Right atrium auricular region (tissue), 2 donors: ENCODE measurements at regions not wholly inside any gene's neighbourhood (a gene's known extent, or its start where the extent isn't known, plus 50 kb on each side); places are given as distances from the start of the nearest gene placed in this dataset.

Experiments
- DNase-seq: peaks from one replicate; pipeline ENCODE4 v3.0.0-alpha.2; 2019; ENCODE audit warnings: low spot score
- H3K27ac ChIP-seq, 2 donors: fragments of 200-600 bp; sonication (generic); 1 replicate in 1 of 2; 2 replicates in 1 of 2; pipeline ENCODE4 v1.5.1; 2016 to 2019
- H3K27me3 ChIP-seq, 2 donors: fragments of 200-600 bp; sonication (generic); one replicate each; pipeline versions ENCODE4 v1.5.1 to v1.6.0; 2017 to 2019
- H3K36me3 ChIP-seq: fragments of 200-600 bp; sonication (generic); one replicate; pipeline ENCODE4 v1.5.1; 2016
- H3K4me1 ChIP-seq, 2 donors: fragments of 200-600 bp; sonication (generic); one replicate each; pipeline versions ENCODE4 v1.5.1 to v1.6.0; 2017 to 2019
- H3K4me3 ChIP-seq, 2 donors: fragments of 200-600 bp; sonication (generic); 1 replicate in 1 of 2; 2 replicates in 1 of 2; pipeline ENCODE4 v1.5.1; 2017 to 2019; ENCODE audit warnings: mild to moderate bottlenecking in 1 of 2, moderate library complexity in 1 of 2
- H3K9me3 ChIP-seq, 2 donors: fragments of 200-600 bp; sonication (generic); one replicate each; pipeline ENCODE4 v1.5.1; 2019
- CTCF ChIP-seq, 2 donors: fragments of 200-600 bp; sonication (generic); IDR thresholded peaks; one replicate each; pipeline ENCODE4 v1.5.1; 2019; ENCODE audit warnings: antibody characterized with exemption in 2 of 2

DNA sequence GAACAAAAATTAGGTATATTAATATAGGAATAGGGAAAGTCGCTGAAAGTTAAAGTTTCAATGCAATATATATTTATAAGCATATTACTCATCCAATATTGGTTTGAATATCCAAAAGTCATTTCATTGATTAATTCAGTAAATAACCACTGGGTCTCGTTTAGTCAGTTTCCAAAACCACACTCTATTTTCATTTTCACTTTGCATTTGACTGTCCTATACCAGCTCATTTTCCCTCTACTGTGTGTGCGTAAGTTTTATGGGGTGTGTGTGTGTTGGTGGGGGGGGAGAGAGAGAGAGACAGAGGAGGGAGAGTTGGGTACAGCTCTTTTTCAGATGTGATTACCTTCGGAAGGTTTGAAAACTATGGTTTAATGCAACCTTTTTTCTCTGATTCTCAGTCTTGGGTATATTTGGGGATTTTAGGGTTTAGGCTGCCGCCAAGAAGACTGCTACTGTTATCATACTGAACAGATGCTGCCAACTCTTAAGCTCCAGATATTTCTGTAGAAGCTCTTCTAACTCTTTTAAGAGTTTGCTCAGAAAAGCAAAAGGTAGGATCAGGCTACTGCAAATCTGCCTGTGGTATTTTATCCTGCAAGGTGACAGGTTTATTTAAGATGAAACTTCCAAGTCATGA lies 1427.4 kb downstream of the PCDH7 start:
- Histone ChIP-seq H3K4me1 (no peaks in the 10 kb centered on the region), H3K9me3 (no peaks in the 10 kb centered on the region), H3K36me3 (no peaks in the 10 kb centered on the region), H3K27ac (no peak overlapping the region), H3K4me3 (no peak overlapping the region), H3K27me3 (no peaks in the 10 kb centered on the region)
- TF ChIP-seq CTCF (IDR thresholded peaks at IDR 0.05): no peak
- no peak for DNase-seq

DNA sequence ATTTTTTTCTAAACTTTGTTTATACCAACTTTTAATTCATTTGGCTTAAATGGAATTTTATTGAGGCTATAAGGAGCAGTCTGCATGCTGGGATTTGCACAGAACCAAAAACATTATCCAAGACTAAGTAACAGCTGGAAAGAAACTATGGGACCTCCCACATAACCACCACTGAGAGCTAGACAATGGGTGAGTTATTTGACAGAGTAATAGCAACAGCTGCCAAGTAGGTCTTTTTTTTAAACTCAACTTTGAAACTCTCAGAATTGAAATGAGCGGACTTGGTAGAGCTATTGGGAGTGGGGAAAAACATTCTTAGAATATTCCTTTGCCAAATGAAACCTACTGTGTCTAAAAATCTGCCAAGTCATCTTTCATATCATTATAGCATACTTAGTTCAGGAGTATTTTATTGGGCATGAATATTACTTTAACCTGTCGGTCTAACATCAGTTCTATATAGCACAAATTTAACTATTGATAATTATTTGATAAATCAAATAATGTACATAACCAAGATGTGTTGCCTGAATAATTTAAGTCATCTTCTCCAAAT lies 1428.0 kb downstream of the PCDH7 start:
- Histone ChIP-seq H3K9me3 (no peaks in the 10 kb centered on the region), H3K4me3 (no peak overlapping the region), H3K27me3 (no peaks in the 10 kb centered on the region), H3K27ac (no peak overlapping the region), H3K36me3 (no peaks in the 10 kb centered on the region), H3K4me1 (no peaks in the 10 kb centered on the region)
- TF ChIP-seq CTCF (IDR thresholded peaks at IDR 0.05): no peak
- DNase-seq: no peak

- H3K27ac ChIP-seq: no peak overlapping the region
- H3K27me3 ChIP-seq: no peaks in the 10 kb centered on the region
- H3K4me1 ChIP-seq: no peaks in the 10 kb centered on the region
- no peak for TF ChIP-seq CTCF (IDR thresholded peaks at IDR 0.05)
- no peak for DNase-seq
- no peaks in the 10 kb centered on the region for H3K36me3 ChIP-seq
- H3K9me3 ChIP-seq: no peaks in the 10 kb centered on the region
- no peak overlapping the region for H3K4me3 ChIP-seq
These were observed 1438.8 kb downstream of the PCDH7 start for GRCh38 chr4:32158961-32159360.

DNA sequence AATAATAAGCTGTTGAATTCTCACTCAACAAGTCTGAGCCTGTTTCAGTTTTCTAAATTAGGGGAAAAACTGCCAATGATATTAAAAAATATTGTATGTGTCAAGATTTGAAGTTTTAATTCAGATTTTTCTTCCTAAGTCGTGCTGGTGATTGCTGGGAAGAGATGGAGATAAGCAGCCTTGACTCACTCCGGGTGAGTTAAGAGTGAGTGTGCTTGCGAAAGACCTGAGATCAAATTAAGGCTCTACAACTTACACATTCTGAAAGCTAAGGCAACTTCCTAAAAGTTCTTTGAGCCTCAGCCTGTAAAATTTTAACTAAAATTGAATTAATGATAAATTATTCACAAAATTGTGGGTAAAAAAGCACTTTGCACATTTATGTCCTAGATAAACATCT lies 1441.2 kb downstream of the PCDH7 start:
- Histone ChIP-seq H3K36me3 (no peaks in the 10 kb centered on the region), H3K27me3 (no peaks in the 10 kb centered on the region), H3K4me3 (no peak overlapping the region), H3K9me3 (no peaks in the 10 kb centered on the region), H3K27ac (no peak overlapping the region), H3K4me1 (no peaks in the 10 kb centered on the region)
- DNase-seq: no peak
- TF ChIP-seq CTCF (IDR thresholded peaks at IDR 0.05): no peak

- no peaks in the 10 kb centered on the region for H3K4me1 ChIP-seq
- H3K27ac ChIP-seq: no peak overlapping the region
- H3K36me3 ChIP-seq: no peaks in the 10 kb centered on the region
- DNase-seq: no peak
- no peaks in the 10 kb centered on the region for H3K9me3 ChIP-seq
- TF ChIP-seq CTCF (IDR thresholded peaks at IDR 0.05): no peak
- no peak overlapping the region for H3K4me3 ChIP-seq
- no peaks in the 10 kb centered on the region for H3K27me3 ChIP-seq
These were observed 1443.0 kb downstream of the PCDH7 start for GRCh38 chr4:32163125-32163524.

DNA sequence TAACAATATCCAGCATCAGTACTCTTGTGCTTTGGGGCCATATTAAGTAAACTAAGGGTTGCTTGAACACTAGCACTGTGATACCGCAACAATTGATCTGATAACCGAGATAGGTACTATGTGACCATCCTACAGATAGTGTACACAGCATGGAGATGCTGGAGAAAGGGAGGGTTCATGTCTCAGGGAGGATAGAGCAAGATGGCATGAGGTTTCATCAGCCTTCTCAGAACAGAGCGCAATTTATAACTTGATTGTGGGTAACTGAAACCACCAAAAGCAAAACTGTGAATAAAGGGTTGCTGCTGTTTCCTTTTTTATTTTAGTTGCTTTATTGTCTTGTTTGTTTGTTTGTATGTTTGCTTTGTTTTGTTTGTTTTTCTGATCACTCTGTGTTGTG lies 1449.7 kb downstream of the PCDH7 start:
- no peak overlapping the region for H3K27ac ChIP-seq
- no peak for DNase-seq
- no peaks in the 10 kb centered on the region for H3K9me3 ChIP-seq
- H3K36me3 ChIP-seq: no peaks in the 10 kb centered on the region
- no peaks in the 10 kb centered on the region for H3K4me1 ChIP-seq
- H3K27me3 ChIP-seq: no peaks in the 10 kb centered on the region
- no peak overlapping the region for H3K4me3 ChIP-seq
- TF ChIP-seq CTCF (IDR thresholded peaks at IDR 0.05): no peak
